Bronchial epithelial cell (primary cell): ENCODE measurements at regions not wholly inside any gene's neighbourhood (a gene's known extent, or its start where the extent isn't known, plus 50 kb on each side); places are given as distances from the start of the nearest gene placed in this dataset.

Experiments used
- DNase-seq: peaks from one replicate; pipeline ENCODE4 v3.0.0-alpha.2; 2010; ENCODE audit warnings: low read depth
- FAIRE-seq: peaks from 2 replicates; lab custom pipeline; 2011; peaks lifted over from hg19 to GRCh38; lab: Jason Lieb, UNC
- H3K27me3 ChIP-seq: 2 replicates; pipeline ENCODE4 v1.5.1; 2011; ENCODE audit warnings: low read length; ENCODE audit not compliant: control insufficient read depth, insufficient read depth
- H3K36me3 ChIP-seq: 2 replicates; pipeline ENCODE4 v1.5.1; 2011; ENCODE audit warnings: low read length; ENCODE audit not compliant: control insufficient read depth, insufficient read depth
- H3K4me3 ChIP-seq: 2 replicates; pipeline ENCODE4 v1.5.1; 2011; ENCODE audit warnings: mild to moderate bottlenecking, low read depth, low read length, control low read depth
- TF ChIP-seq, protein P1 (sequence below): IDR thresholded peaks from 2 replicates; pipeline ENCODE4 v1.5.1; 2011; ENCODE audit warnings: mild to moderate bottlenecking, moderate library complexity, low read length, control low read depth, inconsistent platforms; ENCODE audit not compliant: insufficient read depth, severe bottlenecking

DNA sequence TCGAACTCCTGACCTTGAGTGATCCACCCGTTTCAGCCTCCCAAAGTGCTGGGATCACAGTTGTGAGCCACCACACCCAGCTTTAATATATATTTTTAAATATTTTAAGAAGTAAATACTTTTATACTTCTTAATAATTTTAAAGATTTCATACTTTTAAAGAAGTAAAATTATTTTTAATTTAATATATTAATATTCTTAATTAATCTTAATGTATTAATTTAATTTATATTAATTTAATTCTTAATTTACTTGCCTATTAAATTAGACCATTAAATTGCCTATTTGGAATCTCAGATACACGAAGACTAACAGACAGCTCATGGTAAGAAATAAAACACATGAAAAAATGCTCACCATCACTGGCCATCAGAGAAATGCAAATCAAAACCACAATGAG lies 1087.4 kb downstream of the CDH18 start:
- H3K36me3 ChIP-seq, result no peaks in the 10 kb centered on the region
- no peaks in the 10 kb centered on the region for H3K27me3 ChIP-seq
- no peak for DNase-seq
- no peak overlapping the region for H3K4me3 ChIP-seq
- no peak for FAIRE-seq
- TF ChIP-seq, protein P1, sequence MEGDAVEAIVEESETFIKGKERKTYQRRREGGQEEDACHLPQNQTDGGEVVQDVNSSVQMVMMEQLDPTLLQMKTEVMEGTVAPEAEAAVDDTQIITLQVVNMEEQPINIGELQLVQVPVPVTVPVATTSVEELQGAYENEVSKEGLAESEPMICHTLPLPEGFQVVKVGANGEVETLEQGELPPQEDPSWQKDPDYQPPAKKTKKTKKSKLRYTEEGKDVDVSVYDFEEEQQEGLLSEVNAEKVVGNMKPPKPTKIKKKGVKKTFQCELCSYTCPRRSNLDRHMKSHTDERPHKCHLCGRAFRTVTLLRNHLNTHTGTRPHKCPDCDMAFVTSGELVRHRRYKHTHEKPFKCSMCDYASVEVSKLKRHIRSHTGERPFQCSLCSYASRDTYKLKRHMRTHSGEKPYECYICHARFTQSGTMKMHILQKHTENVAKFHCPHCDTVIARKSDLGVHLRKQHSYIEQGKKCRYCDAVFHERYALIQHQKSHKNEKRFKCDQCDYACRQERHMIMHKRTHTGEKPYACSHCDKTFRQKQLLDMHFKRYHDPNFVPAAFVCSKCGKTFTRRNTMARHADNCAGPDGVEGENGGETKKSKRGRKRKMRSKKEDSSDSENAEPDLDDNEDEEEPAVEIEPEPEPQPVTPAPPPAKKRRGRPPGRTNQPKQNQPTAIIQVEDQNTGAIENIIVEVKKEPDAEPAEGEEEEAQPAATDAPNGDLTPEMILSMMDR, result no peak

DNA sequence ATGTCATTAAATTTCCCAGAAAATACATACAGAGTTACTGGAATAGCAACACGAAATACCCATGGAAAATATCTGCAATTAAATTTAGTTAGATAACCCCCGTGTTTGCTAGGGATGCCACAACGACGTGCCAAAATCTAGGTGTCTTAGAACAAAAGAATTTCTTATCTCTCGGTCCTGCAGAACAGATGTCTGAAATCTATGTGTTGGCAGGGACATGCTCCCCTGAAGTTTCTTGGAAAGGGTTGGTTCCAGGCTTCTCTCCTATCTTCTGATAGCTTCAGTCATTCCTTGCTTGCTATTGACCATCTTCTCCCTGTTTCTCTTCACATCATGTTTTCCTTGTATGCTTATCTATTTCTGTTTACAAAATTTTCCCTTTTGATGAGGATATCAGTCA lies 1067.0 kb downstream of the CDH18 start:
- Histone ChIP-seq H3K4me3 (no peak overlapping the region), H3K27me3 (no peaks in the 10 kb centered on the region), H3K36me3 (no peaks in the 10 kb centered on the region)
- FAIRE-seq, result no peak
- TF ChIP-seq, protein P1, result no peak
- DNase-seq, result no peak

DNA sequence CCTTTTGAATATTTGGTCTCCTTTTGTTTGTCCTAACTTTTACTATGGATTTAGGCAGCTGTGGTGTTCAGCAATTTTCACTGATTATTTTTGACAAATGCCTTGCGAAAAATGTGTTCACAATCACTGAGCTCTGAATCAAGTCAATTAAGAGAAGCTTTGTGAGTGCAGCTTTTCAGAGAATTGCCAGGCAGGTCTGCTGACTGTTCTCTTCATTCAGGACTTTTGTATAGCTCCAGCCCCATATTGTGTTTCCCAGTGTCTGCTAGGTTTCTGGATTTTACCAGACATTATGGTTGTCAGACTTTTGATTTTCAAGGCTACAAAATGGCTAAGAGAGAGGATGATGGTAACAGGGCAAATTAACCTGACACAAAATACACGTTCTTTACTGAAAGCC lies 1055.9 kb downstream of the CDH18 start:
- Histone ChIP-seq H3K36me3 (no peaks in the 10 kb centered on the region), H3K27me3 (no peaks in the 10 kb centered on the region), H3K4me3 (no peak overlapping the region)
- TF ChIP-seq, protein P1, result no peak
- no peak for FAIRE-seq
- no peak for DNase-seq

DNA sequence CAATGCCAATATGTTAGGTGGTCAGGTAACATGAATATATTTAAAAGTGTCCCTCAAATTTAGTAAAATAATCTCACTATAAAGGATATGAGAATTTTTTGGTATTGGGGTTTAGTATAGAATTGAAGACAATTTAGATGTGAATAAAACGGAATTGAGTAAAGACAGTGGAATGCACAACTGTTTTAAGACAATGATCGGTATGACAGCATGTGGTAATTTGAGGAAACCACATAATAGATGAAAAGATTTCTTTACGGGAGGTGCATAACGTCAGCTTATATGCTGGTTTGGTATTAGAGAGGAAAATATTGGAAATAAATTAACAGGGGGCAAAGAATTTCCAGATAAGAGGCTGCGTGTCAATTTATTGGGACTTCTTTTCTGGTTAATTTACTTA lies 1043.2 kb downstream of the CDH18 start:
- no peak for DNase-seq
- TF ChIP-seq, protein P1, result no peak
- H3K27me3 ChIP-seq, result no peaks in the 10 kb centered on the region
- no peak overlapping the region for H3K4me3 ChIP-seq
- H3K36me3 ChIP-seq, result no peaks in the 10 kb centered on the region
- FAIRE-seq, result no peak

DNA sequence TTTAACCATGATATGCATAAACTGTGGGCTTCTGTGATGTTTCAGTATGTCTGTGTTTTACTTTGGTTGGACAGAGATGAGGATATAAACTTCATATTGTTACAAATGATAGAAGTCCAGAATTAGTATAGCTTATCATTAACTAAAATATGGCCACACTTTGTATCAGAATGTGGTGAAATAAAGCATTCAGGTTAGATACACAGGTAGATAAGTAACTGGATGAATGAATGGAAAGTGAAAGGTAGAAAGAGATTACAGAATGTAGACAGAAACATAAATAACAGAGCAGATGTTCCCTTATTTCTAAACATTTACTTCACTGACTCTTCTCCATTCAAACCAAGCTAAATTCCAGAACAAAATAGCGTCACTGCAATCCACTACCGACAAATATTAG lies 1033.8 kb downstream of the CDH18 start:
- TF ChIP-seq, protein P1, result no peak
- no peak for DNase-seq
- H3K4me3 ChIP-seq, result no peak overlapping the region
- H3K36me3 ChIP-seq, result no peaks in the 10 kb centered on the region
- no peak for FAIRE-seq
- no peaks in the 10 kb centered on the region for H3K27me3 ChIP-seq

DNA sequence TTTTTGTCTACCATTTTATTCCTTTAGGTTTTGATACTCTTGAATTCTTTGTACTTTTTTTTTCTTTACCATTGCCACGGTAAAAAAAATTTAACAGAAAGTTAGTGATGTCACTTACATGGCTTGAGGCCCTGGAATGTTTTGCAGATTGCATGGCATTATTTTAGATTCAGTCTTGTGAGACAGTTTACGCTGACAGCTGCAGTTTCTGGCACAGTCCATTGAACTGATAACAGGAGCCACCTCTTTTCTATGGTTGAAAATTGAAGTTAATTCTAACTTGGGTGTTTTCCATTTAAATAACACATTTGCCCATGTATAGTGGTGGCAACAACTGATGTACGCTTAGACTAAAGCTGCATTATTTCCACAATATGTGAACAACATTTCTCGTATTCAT lies 1028.5 kb downstream of the CDH18 start:
- TF ChIP-seq, protein P1, result no peak
- H3K36me3 ChIP-seq, result no peaks in the 10 kb centered on the region

More for the DNA sequence above, 1028.5 kb downstream of the CDH18 start:
- no peak for FAIRE-seq
- DNase-seq, result no peak
- Histone ChIP-seq H3K4me3 (no peak overlapping the region), H3K27me3 (no peaks in the 10 kb centered on the region)
